ENCODE measurements at regions not wholly inside any gene's neighbourhood (a gene's known extent, or its start where the extent isn't known, plus 50 kb on each side); places are given as distances from the start of the nearest gene placed in this dataset.

DNA sequence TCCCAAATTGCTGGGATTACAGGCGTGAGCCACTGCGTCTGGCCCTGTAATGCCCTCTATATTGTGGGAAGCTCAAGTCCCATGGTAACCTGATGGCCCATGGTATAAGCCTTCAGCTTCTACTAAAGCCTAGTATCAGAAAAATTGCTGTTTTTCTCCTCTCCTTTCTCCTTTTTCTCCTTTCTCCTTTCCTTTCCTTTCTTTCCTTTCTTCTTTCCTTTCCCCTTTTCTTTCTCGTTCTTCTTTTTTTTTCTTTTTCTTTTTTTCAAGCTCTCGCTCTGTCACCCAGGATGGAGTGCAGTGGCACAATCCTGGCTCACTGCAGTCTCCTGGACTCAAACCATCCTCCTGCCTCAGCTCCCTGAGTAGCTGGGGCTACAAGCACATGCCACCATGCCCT, 740.7 kb downstream of the FAM133A start:
- no peak for DNase-seq
- TF ChIP-seq GATA1 (IDR thresholded peaks at IDR 0.05; ENCODE audit: low read depth, low read length) (no peak), POLR2A (IDR thresholded peaks at IDR 0.05; ENCODE audit: low read length) (no peak)

DNA sequence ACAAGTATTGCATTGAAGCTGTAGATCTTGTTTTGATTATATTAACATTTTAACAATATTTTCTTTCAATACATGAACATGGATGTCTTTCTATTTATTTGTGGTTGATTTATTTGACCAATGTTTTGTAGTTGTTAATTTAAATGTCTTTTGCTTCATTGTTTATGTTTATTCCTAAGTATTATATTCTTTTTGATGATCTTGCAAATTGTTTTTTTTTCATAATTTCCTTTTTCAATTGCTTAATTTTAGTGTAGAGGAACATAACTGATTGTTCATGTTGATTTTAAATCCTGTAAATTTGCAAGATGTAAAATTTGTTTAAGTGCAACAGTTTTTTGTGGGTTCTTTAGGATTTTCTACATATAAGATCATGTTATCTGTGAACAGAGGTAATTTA, 744.1 kb downstream of the FAM133A start:
- no peak for DNase-seq
- TF ChIP-seq POLR2A (IDR thresholded peaks at IDR 0.05; ENCODE audit: low read length) (no peak), GATA1 (IDR thresholded peaks at IDR 0.05; ENCODE audit: low read depth, low read length) (no peak)

GRCh38 chrX:94424456-94424855, 750.5 kb downstream of the FAM133A start:
- DNase-seq, result no peak
- TF ChIP-seq POLR2A (IDR thresholded peaks at IDR 0.05; ENCODE audit: low read length) (no peak), GATA1 (IDR thresholded peaks at IDR 0.05; ENCODE audit: low read depth, low read length) (no peak)

DNA sequence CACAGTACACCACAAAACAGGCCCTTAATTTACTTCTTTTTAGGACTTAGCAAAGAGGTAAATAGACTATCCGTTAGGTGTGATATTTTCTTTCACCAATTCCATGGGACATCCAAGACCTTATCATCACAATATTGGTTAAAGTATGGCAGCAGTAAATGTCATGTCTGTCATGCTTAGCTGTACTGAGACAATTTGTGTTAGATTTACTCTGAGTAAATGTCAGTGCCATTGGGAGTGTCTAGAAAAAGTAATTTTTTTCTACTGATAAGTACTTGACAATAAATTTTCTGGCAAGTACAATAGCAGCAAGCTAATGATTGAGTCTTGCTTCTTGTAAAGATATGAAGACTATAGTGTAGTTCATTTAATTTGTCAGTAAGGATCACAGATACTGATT, 756.1 kb downstream of the FAM133A start:
- no peak for DNase-seq

DNA sequence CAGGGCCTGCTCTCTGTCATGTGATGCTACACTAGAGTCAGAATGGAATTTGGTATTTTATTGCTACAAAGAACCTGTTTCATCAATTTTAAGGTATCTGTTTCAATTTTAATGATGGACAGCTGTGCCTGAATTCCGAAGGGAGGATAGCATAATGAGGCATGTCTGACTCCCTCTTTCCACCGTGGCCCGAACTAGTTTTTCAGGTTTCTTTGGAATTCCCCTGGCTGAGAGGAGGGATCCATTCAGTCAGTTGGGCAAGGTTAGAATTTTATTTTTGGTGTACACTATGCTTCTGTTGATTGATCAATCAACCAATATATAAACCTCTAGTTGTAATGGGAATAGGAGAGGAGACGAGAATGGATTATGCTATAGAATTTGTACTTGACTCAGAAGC, 761.8 kb downstream of the FAM133A start:
- no peak for TF ChIP-seq GATA1 (IDR thresholded peaks at IDR 0.05; ENCODE audit: low read depth, low read length)
- no peak for TF ChIP-seq POLR2A (IDR thresholded peaks at IDR 0.05; ENCODE audit: low read length)
- no peak for DNase-seq

More for the DNA sequence above, 756.1 kb downstream of the FAM133A start:
- TF ChIP-seq GATA1 (IDR thresholded peaks at IDR 0.05; ENCODE audit: low read depth, low read length), result no peak
- no peak for TF ChIP-seq POLR2A (IDR thresholded peaks at IDR 0.05; ENCODE audit: low read length)

GRCh38 chrX:94454159-94454558, 780.2 kb downstream of the FAM133A start:
- TF ChIP-seq POLR2A (IDR thresholded peaks at IDR 0.05; ENCODE audit: low read length) (no peak), GATA1 (IDR thresholded peaks at IDR 0.05; ENCODE audit: low read depth, low read length) (no peak)
- DNase-seq, result peak in 1 of 2 experiments; percentile 0

GRCh38 chrX:94454606-94455005, 780.6 kb downstream of the FAM133A start:
- DNase-seq, result no peak
- no peak for TF ChIP-seq GATA1 (IDR thresholded peaks at IDR 0.05; ENCODE audit: low read depth, low read length)
- no peak for TF ChIP-seq POLR2A (IDR thresholded peaks at IDR 0.05; ENCODE audit: low read length)

DNA sequence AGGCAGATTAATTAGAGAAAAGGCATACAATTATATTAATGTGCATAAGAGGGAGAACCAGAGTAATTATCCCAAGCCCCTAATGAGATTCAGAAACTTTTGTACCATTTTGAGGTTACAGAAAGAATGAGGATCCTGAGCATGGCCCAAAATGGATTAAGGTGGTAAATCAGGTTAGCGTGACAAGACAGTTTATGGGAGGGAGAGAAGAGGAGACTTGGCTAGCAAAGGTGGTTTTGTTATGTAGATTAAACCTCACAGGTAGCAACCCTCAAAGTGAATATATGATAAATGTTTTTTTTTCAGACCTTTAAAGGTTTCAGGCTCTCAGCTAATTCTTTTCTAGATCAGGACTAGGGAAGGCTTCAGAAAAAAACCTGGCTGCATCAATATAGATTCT, 781.8 kb downstream of the FAM133A start:
- no peak for DNase-seq
- no peak for TF ChIP-seq POLR2A (IDR thresholded peaks at IDR 0.05; ENCODE audit: low read length)
- TF ChIP-seq GATA1 (IDR thresholded peaks at IDR 0.05; ENCODE audit: low read depth, low read length), result no peak

DNA sequence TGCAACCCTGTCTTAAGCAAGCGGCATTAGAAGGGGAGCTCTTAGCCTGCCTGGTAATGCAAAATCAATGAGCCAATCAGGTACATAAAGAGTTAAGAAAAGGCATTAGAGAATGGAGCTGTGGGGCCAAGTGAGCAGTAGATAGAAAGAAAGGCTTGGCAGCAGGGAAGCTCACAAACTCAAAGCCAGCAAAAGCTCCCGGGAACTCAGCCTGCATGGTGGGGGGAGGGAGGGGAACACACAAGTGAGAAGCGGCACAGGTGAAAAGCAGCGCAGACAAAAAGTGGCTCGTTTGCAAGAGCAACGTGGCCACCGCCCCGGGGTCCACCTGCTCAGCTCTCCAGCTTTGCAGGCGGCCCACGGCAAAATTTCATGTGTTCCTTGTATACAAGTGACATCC, 818.5 kb downstream of the FAM133A start:
- DNase-seq, result no peak
- no peak for TF ChIP-seq GATA1 (IDR thresholded peaks at IDR 0.05; ENCODE audit: low read depth, low read length)
- no peak for TF ChIP-seq POLR2A (IDR thresholded peaks at IDR 0.05; ENCODE audit: low read length)

GRCh38 chrX:94493405-94493804, 819.4 kb downstream of the FAM133A start:
- no peak for DNase-seq
- TF ChIP-seq POLR2A (IDR thresholded peaks at IDR 0.05; ENCODE audit: low read length) (no peak), GATA1 (IDR thresholded peaks at IDR 0.05; ENCODE audit: low read depth, low read length) (no peak)

GRCh38 chrX:94511564-94511963, 837.6 kb downstream of the FAM133A start:
- TF ChIP-seq GATA1 (IDR thresholded peaks at IDR 0.05; ENCODE audit: low read depth, low read length) (no peak), POLR2A (IDR thresholded peaks at IDR 0.05; ENCODE audit: low read length) (no peak)

GRCh38 chrX:94515009-94515408, 841.0 kb downstream of the FAM133A start:
- TF ChIP-seq GATA1 (IDR thresholded peaks at IDR 0.05; ENCODE audit: low read depth, low read length) (no peak), POLR2A (IDR thresholded peaks at IDR 0.05; ENCODE audit: low read length) (no peak)

More at GRCh38 chrX:94511564-94511963, 837.6 kb downstream of the FAM133A start:
- no peak for DNase-seq

GRCh38 chrX:94524867-94525266, 850.9 kb downstream of the FAM133A start:
- no peak for TF ChIP-seq POLR2A (IDR thresholded peaks at IDR 0.05; ENCODE audit: low read length)
- no peak for TF ChIP-seq GATA1 (IDR thresholded peaks at IDR 0.05; ENCODE audit: low read depth, low read length)
- DNase-seq, result no peak

More at GRCh38 chrX:94515009-94515408, 841.0 kb downstream of the FAM133A start:
- no peak for DNase-seq

- no peak for DNase-seq
- no peak for TF ChIP-seq POLR2A (IDR thresholded peaks at IDR 0.05; ENCODE audit: low read length)
- TF ChIP-seq GATA1 (IDR thresholded peaks at IDR 0.05; ENCODE audit: low read depth, low read length), result no peak
Observed at GRCh38 chrX:94545722-94546121, 871.7 kb downstream of the FAM133A start.

DNA sequence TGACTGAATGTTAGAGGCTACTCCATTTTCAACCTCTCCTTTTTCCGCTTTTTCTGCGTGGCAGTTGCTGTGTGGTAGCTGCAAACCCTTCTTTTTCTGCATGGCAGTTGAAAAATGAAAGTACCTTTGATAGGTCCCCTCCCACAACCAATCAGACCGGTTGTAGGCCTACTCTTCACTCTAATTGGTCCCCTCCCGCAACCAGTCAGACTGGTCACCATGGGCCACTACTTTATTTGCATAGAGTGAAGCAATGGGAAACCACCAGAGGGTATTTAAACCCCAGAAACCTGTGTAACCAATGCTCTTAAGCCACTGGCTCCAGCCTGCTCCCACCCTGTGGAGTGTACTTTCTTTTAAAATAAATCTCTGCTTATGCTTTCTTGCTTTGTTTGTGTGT, 877.8 kb downstream of the FAM133A start:
- TF ChIP-seq POLR2A (IDR thresholded peaks at IDR 0.05; ENCODE audit: low read length), result no peak
- TF ChIP-seq GATA1 (IDR thresholded peaks at IDR 0.05; ENCODE audit: low read depth, low read length), result no peak
- no peak for DNase-seq

DNA sequence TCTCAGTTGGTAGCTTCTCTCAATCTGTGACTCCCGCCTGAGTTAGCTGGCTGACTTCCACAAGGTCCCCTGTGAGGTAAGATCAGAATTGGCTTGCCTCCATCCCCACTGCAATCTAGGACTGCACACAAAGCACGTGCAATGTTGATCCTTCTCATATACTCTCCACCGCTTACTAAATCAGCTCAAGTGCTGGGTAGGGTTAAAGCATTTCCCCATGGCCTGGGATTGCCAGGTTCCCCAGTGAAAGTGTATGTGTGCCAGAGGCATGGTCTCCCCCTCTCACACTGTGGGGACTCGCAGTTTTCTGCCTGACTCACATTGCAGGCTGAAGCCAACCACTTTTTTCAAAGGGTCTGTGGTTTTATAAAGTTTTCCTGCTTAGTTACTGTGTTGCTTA, 886.9 kb downstream of the FAM133A start:
- TF ChIP-seq POLR2A (IDR thresholded peaks at IDR 0.05; ENCODE audit: low read length), result no peak
- TF ChIP-seq GATA1 (IDR thresholded peaks at IDR 0.05; ENCODE audit: low read depth, low read length), result no peak
- DNase-seq, result no peak

Data from erythroblast (primary cell).